ENCODE measurements at regions not wholly inside any gene's neighbourhood (a gene's known extent, or its start where the extent isn't known, plus 50 kb on each side); places are given as distances from the start of the nearest gene placed in this dataset.
"Not testable (repeated sequence)": the region's sequence is repeated elsewhere in the genome, so short reads cannot be mapped to it uniquely, and the experiment has no call there.

DNA sequence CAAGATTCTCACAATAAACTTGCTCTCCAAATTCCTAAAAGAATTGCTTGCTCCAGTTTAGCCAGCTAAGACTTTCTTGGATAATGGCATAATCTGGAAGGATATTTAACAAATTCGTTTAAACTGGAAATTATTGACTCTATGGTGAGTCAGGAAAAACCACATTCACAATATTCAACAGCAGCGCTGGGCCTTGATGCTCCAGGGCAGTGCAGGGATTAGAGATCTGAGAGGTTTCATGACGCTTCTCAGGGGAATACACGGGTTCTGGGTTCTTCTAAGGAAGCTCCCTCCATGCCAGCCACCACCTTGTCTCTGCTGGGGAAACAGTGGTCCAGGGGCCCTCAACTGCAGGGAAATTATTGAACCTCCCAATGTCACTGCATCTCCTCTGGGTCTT is 123.3 kb upstream of the FAM20C start:
- DNase-seq (ENCODE audit: low read depth), result not testable (repeated sequence)

GRCh38 chr7:69499-70123 is 122.8 kb upstream of the FAM20C start:
- not testable (repeated sequence) for DNase-seq (ENCODE audit: low read depth)

DNA sequence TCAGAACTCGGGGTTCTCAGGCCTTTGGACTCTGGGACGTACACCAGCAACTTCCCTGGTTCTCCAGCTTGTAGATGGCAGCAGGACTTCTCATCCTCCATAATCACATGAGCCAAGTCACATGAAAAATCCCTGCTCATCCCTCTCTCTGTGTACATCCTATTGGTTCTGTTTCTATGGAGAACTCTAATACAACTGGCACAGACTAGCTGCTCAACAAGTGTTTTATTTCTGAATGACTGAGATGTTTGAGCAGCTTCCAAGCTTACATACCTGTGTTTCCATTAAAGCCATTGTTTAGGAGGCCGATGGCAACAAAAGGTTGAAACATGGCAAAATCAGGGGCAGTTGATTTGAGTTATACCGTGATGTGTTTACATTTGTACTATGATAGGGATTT is 122.2 kb upstream of the FAM20C start:
- not testable (repeated sequence) for DNase-seq (ENCODE audit: low read depth)

GRCh38 chr7:70989-71388 is 121.4 kb upstream of the FAM20C start:
- DNase-seq (ENCODE audit: low read depth), result not testable (repeated sequence)

DNA sequence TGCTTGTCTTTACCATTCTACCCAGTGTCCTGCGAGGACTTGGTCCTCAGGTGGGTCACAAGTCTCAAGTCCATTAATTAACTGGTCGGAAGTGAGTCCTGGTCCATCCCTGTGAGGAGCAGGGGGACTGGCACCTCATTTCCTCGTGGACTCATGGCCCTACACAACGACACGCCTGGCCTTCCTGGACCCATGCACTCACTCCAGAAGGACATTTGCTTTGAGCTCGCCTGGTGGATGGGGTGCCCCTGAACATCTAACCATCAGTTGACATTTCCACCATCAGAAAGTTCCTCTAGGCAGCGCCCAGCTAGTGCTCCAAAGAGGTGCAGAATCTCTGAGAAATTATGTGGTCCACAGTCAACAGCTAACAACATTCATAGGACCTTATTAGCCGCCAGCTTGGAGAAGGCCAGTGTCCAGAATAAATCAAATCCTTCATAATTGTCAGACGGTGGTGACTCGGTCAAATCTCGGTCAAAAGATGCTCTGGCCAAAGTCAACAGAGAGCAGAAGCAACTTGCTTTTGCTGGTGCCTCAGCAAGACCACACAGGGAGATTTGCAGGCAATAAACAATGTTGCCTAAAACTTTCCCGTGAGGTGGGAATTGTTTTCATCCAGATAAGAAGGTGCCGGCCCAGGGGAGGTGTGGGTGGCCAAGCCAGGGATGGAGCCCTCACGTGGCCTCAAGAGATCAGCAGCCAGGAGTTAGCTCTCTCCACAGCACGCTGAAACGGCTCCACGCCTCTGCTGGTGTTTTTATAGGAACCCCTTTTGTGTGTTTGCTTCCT is 119.9 kb upstream of the FAM20C start:
- DNase-seq (ENCODE audit: low read depth), result not testable (repeated sequence)

DNA sequence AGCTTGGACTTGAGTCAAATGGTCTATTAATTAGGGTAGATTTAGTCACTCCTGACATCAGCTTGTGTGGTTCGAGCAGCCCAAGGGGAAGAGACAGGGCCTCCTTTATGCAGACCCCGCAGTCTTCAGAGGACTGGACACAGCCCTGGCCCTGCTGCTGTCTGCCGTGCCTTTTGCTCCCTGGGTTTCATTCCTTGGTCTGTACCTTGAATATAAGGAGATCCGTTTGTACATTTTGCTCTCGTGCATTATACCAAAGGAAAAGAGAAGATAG is 119.4 kb upstream of the FAM20C start:
- DNase-seq (ENCODE audit: low read depth), result not testable (repeated sequence)

GRCh38 chr7:74008-74540 is 118.3 kb upstream of the FAM20C start:
- not testable (repeated sequence) for DNase-seq (ENCODE audit: low read depth)

GRCh38 chr7:75511-75910 is 116.9 kb upstream of the FAM20C start:
- DNase-seq (ENCODE audit: low read depth), result not testable (repeated sequence)

DNA sequence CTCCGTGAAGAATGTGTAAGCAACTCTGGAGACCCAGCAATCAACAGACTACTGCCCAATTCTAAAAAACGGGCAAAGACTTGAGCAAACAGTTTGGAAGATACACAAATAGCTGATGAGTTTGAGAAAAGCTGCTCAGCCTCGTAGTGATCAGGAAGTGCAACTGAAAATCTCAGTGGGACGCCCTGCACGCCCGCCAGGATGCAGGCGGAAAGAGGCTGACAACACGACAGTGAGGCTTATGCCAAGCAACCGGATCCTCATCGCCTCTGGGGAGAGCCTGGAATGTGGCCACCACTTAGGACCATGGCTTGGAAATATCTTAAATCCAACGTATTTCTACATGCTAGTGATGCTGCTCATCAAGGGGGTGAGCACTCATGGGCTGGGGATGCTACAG is 116.2 kb upstream of the FAM20C start:
- DNase-seq (ENCODE audit: low read depth), result not testable (repeated sequence)

GRCh38 chr7:76829-77395 is 115.5 kb upstream of the FAM20C start:
- not testable (repeated sequence) for DNase-seq (ENCODE audit: low read depth)

DNA sequence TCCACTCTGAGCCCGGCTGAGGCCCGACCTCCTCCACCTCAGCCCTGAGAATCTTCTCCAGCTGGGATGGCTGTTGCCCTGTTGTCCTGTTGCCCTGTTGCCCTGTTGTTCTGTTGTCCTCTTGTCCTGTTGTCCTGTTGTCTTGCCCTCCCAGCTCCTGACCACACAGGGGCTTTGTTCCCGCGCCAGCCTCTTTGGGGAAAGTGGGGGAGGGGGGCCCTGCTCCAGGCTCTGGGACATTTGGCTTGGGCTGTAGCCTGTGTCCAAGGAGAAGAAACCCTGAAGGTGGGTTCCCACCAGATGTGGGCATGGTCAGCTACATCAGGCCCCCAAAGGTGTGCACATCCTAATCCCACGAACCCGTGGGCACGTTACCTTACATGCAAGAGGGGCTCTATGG is 113.5 kb upstream of the FAM20C start:
- DNase-seq (ENCODE audit: low read depth), result not testable (repeated sequence)

GRCh38 chr7:79400-80055 is 112.8 kb upstream of the FAM20C start:
- DNase-seq (ENCODE audit: low read depth), result not testable (repeated sequence)

GRCh38 chr7:80259-81067 is 111.9 kb upstream of the FAM20C start:
- DNase-seq (ENCODE audit: low read depth), result no peak

DNA sequence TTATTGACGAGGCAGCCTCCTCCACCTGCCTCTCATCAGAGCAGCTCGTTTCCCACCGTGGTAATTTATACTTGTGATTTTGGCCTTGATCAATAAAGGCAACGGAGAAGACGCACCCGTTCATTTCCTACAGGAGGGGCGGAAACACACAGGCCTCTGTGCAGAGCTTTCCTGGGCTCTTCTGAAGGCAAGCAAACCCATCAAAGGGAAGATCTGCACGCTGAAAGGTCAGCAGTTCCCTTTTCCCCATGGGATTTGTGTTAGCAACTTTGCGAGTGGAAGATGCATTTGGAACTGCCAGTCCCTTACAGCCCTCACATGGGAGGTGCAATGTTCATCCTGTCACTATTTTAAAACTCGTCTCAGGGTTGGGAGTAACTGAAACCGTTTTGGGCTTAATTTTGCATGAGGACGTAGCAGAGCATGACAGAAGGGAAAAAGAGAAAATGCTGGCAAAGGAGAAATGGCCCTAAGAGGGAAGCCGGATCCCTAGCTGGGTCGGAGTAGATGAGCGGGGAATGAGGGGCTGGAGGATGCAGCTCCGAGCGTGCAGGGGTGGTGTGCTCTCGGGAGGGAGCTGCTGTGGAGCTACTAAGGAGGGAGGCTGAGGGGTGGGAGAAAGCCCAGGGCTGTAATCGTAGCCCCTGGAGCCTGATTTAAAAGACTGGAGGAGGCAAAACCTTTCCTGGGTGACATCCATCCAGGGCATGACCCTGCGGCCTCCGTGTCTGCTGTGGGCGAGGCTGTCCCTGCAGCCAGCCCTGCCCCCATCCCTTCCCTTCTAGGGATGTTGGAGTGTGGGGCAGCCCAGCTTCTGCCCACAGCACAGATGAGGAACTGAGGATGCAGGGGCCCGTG is 111.1 kb upstream of the FAM20C start:
- DNase-seq (ENCODE audit: low read depth), result no peak

DNA sequence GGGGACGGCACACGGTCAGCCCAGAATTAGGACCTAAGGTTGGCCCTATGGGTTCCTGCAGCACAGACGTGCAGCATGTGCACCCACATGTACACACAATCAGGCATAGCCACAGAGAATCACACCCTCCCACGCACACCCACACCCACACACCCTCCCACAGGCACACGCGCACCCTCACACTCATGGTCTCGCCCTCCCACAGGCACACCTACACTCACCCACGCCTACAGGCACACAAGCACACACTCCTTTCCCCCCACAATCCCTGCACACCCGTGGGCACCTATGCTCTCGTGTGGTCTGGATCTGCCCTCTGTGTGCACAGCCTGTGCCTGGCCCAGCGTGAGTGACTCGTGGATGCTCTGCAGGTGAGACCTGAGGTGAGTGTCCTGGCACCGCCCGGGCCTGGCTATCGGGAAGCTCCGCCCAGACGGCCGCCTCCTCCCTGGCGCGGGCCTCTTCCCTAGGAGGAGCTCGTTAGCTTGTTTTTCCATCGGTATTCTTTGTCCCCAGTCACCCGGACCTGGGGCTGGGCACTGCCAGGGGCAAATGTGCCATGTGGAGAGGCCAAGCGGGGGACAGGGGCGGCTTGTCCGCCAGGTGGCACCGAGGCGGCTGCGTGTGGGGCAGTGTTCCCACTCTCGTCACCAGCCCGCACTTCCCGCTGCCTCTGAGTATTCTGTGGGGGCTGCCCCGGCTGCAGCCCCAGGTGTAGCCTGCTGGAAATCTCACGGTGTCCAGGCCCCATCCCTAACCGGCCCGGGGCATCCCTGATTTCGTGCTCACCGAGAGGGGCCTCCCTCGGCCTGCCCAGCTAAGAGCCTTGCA is 110.2 kb upstream of the FAM20C start:
- no peak for DNase-seq (ENCODE audit: low read depth)

DNA sequence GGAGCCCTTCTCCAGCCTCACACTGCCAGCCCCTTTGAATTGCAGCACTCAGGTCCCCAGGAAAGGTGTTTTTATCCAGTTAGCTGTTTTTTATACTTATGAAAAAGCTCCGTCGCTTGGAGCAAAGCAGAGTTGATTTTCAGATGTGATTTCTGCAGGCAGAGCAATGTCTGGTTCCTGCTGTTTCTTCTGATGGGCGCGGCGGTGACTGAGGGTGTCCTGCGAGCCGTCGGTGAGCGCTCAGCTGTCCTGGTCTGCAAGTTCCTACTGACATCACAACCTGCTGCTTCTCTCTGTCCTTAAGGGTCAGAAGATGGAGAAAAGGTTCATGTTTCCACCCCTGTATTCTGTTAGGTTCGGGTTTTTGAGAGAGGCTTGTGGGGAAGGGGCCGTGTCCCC is 109.6 kb upstream of the FAM20C start:
- DNase-seq (ENCODE audit: low read depth), result no peak

GRCh38 chr7:83441-83840 is 108.9 kb upstream of the FAM20C start:
- DNase-seq (ENCODE audit: low read depth), result no peak

DNA sequence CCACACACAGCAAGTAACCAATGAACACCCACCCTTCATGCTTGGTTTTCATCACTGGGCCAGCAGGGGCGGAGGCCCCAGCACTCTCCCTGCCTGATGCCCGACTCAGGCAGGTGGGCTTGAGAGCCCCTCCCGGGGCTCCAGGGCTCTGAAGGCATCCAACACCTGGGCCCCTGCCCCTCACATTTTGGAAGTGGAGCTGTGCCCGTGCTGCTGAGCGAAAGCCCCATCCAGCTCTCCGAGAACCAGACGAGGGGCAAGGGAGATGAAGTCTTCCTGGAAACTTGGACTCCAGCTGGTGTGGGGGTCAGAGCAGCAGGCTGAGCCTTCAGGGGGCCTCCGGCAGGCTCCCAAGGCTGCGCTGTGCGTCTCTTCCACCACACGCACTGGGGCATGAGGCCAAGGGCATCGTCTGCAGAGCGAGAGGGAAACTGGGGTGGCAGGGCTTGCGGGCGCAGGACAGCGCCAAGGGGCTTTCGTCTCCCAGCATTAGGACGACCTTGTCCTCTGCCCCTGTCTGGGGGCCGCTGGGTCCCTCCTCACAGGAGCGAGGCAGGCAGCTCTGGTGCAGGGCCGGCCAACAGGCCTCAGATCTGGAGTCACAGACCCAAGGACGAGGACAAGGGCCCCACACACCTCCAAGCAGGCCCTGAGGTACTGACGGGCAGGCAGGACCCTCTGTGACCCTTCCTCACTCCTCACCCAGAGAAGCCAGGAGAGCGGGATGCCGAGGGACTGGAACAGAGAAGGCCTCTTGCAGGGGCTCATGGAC is 108.3 kb upstream of the FAM20C start:
- DNase-seq (ENCODE audit: low read depth), result no peak

DNA sequence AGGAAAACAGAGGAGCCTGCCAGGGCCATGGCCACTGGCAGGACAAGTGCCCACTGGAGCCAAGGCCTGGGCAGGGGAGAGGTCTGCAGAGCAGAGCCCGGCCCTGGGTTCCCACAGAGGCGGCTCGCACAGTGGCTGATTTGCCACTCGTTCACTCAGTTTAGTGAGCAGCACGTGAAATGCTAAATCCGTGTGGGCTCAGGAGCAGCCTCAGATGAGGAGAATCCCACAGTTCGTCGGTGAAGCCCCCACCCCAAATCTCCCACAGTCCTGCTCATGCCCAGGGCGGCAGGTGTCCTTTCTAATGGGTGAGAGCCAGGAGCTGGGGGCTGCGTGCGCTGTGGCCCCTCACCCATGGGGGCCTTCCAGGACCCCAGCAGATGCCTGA is 107.7 kb upstream of the FAM20C start:
- no peak for DNase-seq (ENCODE audit: low read depth)
